SK-N-SH treated with all-trans-retinoic acid at 6 μM for 48 hours (cell line): ENCODE measurements at regions not wholly inside any gene's neighbourhood (a gene's known extent, or its start where the extent isn't known, plus 50 kb on each side); places are given as distances from the start of the nearest gene placed in this dataset.

Experiments
- ATAC-seq: fragments of 200-7000 bp; cut with Tn5 transposase; 3 replicates; pipeline ENCODE4 v1.9.1; 2020; ENCODE audit warnings: mild to moderate bottlenecking, moderate library complexity
- ARNTL ChIP-seq: fragments of 450-650 bp; formaldehyde crosslinking; IDR thresholded peaks from 2 replicates; pipeline ENCODE4 v1.5.0; 2020; ENCODE audit warnings: low read depth, mild to moderate bottlenecking, moderate library complexity, borderline replicate concordance
- CSDC2 ChIP-seq: fragments of 250-450 bp; sonication (Bioruptor Pico); IDR thresholded peaks from 2 replicates; pipeline ENCODE4 v1.5.0; 2020; ENCODE audit warnings: mild to moderate bottlenecking, moderate library complexity
- ESRRG ChIP-seq: fragments of 250-450 bp; sonication (Bioruptor Pico); IDR thresholded peaks from 2 replicates; pipeline ENCODE4 v1.6.1; 2021; ENCODE audit warnings: mild to moderate bottlenecking
- GLIS3 ChIP-seq: fragments of 250-450 bp; sonication (Bioruptor Pico); IDR thresholded peaks from 2 replicates; pipeline ENCODE4 v1.5.0; 2020; ENCODE audit warnings: mild to moderate bottlenecking, moderate library complexity
- ISL1 ChIP-seq: fragments of 250-450 bp; sonication (Bioruptor Pico); IDR thresholded peaks from 2 replicates; pipeline ENCODE4 v2.1.2; 2022; ENCODE audit warnings: mild to moderate bottlenecking, moderate library complexity
- OSR1 ChIP-seq: fragments of 250-450 bp; sonication (Bioruptor Pico); IDR thresholded peaks from 2 replicates; pipeline ENCODE4 v1.8.0; 2022; ENCODE audit warnings: moderate library complexity, mild to moderate bottlenecking, inconsistent platforms
- PPARA ChIP-seq: fragments of 250-450 bp; sonication (Bioruptor Pico); IDR thresholded peaks from 2 replicates; pipeline ENCODE4 v1.5.0; 2020; ENCODE audit warnings: mild to moderate bottlenecking, borderline replicate concordance
- RARB ChIP-seq: fragments of 250-450 bp; sonication (Bioruptor Pico); IDR thresholded peaks from 2 replicates; pipeline ENCODE4 v1.8.0; 2021; ENCODE audit warnings: mild to moderate bottlenecking, moderate library complexity
- SNAI2 ChIP-seq: fragments of 250-450 bp; sonication (Bioruptor Pico); IDR thresholded peaks from 2 replicates; pipeline ENCODE4 v1.5.0; 2020; ENCODE audit warnings: mild to moderate bottlenecking, moderate library complexity
- TOX ChIP-seq: fragments of 250-450 bp; sonication (Bioruptor Pico); IDR thresholded peaks from 2 replicates; pipeline ENCODE4 v1.8.0; 2021; ENCODE audit warnings: mild to moderate bottlenecking, moderate library complexity, borderline replicate concordance
- ZC3H10 ChIP-seq: fragments of 250-450 bp; sonication (Bioruptor Pico); IDR thresholded peaks from 2 replicates; pipeline ENCODE4 v1.5.1; 2021; ENCODE audit warnings: mild to moderate bottlenecking, moderate library complexity
- ZFP3 ChIP-seq: fragments of 250-450 bp; sonication (Bioruptor Pico); IDR thresholded peaks from 2 replicates; pipeline ENCODE4 v1.5.0; 2020; ENCODE audit warnings: mild to moderate bottlenecking, moderate library complexity
- ZFP30 ChIP-seq: fragments of 450-650 bp; formaldehyde crosslinking; IDR thresholded peaks from 2 replicates; pipeline ENCODE4 v1.5.0; 2022; ENCODE audit warnings: mild to moderate bottlenecking, moderate library complexity
- ZNF565 ChIP-seq: fragments of 450-650 bp; formaldehyde crosslinking; conservative IDR thresholded peaks from 2 replicates; pipeline ENCODE4 v1.5.0; 2020; ENCODE audit warnings: low read depth, mild to moderate bottlenecking, moderate library complexity
- TF ChIP-seq, protein P1 (sequence below): fragments of 250-450 bp; sonication (Bioruptor Pico); IDR thresholded peaks from 2 replicates; pipeline ENCODE4 v1.5.0; 2020; ENCODE audit warnings: mild to moderate bottlenecking, moderate library complexity
- TF ChIP-seq, protein P2 (sequence below): fragments of 250-450 bp; sonication (Bioruptor Pico); IDR thresholded peaks from 2 replicates; pipeline ENCODE4 v1.5.1; 2020; ENCODE audit warnings: low read depth, mild to moderate bottlenecking, moderate library complexity
- TF ChIP-seq, protein P3 (sequence below): fragments of 250-450 bp; sonication (Bioruptor Pico); IDR thresholded peaks from 2 replicates; pipeline ENCODE4 v1.8.0; 2021; ENCODE audit warnings: low read depth, mild to moderate bottlenecking, moderate library complexity, borderline replicate concordance
- TF ChIP-seq, protein P4 (sequence below): fragments of 250-450 bp; sonication (Bioruptor Pico); IDR thresholded peaks from 2 replicates; pipeline ENCODE4 v1.8.0; 2020; ENCODE audit warnings: mild to moderate bottlenecking, moderate library complexity, borderline replicate concordance

DNA sequence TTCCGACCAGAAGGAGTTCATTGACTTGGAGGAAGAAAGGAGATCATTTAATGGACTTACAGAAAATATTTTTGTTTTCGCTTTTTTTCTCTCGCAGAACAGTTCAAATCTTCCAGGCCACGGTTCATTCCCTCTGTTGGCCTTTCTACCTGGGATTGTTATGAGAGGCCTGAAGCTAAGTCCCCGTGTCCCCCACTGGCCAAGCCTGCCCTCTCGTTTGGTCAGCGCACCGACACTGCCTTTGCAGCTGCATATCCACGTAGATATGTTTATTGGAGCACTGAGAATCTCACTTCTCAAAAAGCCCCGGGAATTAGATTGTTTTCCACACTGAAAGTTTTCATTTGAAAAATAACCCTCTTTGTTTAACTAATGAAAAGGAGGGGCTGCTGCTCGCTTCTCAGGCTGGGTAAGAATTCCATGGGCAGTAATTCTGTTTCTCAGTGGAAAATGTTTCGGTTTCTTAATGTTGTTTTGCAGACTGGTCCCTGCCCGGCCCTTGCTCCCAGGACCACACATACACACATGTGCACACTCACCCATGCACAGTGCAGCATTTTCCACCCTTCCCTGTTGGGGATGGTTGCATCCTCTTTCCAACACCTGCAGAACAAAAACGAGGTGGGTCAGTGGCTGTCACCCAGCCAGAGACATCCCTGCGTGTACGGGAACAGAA, 655.7 kb downstream of the BNC2 start:
- ATAC-seq = no peak

DNA sequence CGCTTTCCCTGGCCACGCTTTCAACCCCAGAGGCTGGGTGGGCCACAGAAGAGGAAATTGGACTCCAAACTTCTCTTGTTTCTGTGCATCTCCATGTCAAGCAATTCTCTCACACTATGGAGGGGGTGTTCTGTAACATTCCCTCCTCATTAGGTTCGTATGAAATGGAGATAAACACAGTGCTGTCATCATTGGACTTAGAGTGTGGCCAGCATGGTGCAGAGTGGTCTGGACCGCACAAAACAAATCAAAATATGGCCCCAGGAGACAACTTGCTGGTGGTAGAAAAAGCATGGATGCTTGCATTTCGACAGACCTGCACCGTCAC, 655.2 kb downstream of the BNC2 start:
- ATAC-seq = no peak
- TF ChIP-seq GLIS3 (CRISPR knock-in tag) = no peak
- TF ChIP-seq, protein P1, sequence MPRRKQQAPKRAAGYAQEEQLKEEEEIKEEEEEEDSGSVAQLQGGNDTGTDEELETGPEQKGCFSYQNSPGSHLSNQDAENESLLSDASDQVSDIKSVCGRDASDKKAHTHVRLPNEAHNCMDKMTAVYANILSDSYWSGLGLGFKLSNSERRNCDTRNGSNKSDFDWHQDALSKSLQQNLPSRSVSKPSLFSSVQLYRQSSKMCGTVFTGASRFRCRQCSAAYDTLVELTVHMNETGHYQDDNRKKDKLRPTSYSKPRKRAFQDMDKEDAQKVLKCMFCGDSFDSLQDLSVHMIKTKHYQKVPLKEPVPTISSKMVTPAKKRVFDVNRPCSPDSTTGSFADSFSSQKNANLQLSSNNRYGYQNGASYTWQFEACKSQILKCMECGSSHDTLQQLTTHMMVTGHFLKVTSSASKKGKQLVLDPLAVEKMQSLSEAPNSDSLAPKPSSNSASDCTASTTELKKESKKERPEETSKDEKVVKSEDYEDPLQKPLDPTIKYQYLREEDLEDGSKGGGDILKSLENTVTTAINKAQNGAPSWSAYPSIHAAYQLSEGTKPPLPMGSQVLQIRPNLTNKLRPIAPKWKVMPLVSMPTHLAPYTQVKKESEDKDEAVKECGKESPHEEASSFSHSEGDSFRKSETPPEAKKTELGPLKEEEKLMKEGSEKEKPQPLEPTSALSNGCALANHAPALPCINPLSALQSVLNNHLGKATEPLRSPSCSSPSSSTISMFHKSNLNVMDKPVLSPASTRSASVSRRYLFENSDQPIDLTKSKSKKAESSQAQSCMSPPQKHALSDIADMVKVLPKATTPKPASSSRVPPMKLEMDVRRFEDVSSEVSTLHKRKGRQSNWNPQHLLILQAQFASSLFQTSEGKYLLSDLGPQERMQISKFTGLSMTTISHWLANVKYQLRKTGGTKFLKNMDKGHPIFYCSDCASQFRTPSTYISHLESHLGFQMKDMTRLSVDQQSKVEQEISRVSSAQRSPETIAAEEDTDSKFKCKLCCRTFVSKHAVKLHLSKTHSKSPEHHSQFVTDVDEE (CRISPR knock-in tag) = no peak
- TF ChIP-seq PPARA (CRISPR knock-in tag) = no peak
- no peak for TF ChIP-seq ZFP30
- TF ChIP-seq ZC3H10 (CRISPR knock-in tag) = no peak
- TF ChIP-seq ARNTL (CRISPR knock-in tag) = no peak
- no peak for TF ChIP-seq RARB (CRISPR knock-in tag)
- TF ChIP-seq OSR1 (CRISPR knock-in tag) = no peak
- no peak for TF ChIP-seq ZNF565 (CRISPR knock-in tag)
- TF ChIP-seq, protein P2, sequence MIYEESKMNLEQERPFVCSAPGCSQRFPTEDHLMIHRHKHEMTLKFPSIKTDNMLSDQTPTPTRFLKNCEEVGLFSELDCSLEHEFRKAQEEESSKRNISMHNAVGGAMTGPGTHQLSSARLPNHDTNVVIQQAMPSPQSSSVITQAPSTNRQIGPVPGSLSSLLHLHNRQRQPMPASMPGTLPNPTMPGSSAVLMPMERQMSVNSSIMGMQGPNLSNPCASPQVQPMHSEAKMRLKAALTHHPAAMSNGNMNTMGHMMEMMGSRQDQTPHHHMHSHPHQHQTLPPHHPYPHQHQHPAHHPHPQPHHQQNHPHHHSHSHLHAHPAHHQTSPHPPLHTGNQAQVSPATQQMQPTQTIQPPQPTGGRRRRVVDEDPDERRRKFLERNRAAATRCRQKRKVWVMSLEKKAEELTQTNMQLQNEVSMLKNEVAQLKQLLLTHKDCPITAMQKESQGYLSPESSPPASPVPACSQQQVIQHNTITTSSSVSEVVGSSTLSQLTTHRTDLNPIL = no peak
- TF ChIP-seq TOX (CRISPR knock-in tag) = no peak
- no peak for TF ChIP-seq SNAI2 (CRISPR knock-in tag)
- no peak for TF ChIP-seq CSDC2
- TF ChIP-seq, protein P3, sequence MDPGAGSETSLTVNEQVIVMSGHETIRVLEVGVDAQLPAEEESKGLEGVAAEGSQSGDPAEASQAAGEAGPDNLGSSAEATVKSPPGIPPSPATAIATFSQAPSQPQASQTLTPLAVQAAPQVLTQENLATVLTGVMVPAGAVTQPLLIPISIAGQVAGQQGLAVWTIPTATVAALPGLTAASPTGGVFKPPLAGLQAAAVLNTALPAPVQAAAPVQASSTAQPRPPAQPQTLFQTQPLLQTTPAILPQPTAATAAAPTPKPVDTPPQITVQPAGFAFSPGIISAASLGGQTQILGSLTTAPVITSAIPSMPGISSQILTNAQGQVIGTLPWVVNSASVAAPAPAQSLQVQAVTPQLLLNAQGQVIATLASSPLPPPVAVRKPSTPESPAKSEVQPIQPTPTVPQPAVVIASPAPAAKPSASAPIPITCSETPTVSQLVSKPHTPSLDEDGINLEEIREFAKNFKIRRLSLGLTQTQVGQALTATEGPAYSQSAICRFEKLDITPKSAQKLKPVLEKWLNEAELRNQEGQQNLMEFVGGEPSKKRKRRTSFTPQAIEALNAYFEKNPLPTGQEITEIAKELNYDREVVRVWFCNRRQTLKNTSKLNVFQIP (CRISPR knock-in tag) = no peak
- TF ChIP-seq ESRRG (CRISPR knock-in tag) = no peak
- TF ChIP-seq, protein P4, sequence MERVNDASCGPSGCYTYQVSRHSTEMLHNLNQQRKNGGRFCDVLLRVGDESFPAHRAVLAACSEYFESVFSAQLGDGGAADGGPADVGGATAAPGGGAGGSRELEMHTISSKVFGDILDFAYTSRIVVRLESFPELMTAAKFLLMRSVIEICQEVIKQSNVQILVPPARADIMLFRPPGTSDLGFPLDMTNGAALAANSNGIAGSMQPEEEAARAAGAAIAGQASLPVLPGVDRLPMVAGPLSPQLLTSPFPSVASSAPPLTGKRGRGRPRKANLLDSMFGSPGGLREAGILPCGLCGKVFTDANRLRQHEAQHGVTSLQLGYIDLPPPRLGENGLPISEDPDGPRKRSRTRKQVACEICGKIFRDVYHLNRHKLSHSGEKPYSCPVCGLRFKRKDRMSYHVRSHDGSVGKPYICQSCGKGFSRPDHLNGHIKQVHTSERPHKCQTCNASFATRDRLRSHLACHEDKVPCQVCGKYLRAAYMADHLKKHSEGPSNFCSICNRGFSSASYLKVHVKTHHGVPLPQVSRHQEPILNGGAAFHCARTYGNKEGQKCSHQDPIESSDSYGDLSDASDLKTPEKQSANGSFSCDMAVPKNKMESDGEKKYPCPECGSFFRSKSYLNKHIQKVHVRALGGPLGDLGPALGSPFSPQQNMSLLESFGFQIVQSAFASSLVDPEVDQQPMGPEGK (CRISPR knock-in tag) = no peak

More for the DNA sequence above, 655.7 kb downstream of the BNC2 start:
- TF ChIP-seq ZFP3 (no peak), ZFP30 (no peak)

DNA sequence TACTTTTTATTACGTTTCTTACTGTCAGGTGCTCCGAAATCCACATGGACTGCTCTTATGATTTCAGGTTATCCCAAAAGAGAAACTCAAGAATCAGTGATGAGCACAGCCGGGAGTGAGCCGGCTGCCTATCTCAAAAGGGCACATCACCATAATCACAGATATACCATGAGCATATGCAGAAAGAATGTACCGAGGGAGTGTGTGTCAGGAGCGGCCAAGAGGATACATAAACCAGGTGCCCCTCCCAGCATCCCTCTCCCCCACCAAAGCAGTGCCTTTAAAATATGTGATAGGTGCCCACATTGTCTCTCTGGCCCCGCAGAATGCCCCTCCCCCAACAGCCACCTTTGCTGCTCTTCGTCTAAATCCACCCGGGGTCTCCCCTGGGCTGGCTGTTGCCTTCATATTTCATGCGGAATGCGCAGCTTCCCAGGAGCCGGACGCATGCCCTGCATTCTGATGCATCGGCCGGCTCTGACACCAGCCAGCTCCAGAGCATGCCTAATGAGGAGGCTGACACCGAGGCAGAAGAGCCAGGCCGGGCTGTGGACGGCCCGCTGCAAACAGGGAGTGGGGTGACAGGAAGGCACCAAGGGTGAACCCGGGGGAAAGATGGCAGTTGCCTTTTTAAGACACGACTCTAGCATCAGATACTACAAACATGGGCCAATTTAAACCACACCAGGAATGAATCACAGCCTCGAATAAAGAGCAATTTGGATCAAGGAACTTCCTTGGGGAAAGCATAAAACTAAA, 652.3 kb downstream of the BNC2 start:
- no peak for ATAC-seq

More for the DNA sequence above, 652.3 kb downstream of the BNC2 start:
- TF ChIP-seq, protein P3 (CRISPR knock-in tag) = no peak
- TF ChIP-seq ISL1 (CRISPR knock-in tag) = 0 out of 2 replicates have a peak, but pooled peaks have one; percentile 8
- TF ChIP-seq, all 23 proteins: peak for 1
